GM19438 (cell line): ENCODE measurements at regions not wholly inside any gene's neighbourhood (a gene's known extent, or its start where the extent isn't known, plus 50 kb on each side); places are given as distances from the start of the nearest gene placed in this dataset.

Experiments used
- ATAC-seq: cut with Tn5 transposase; IDR thresholded peaks from one replicate; pipeline ENCODE4 v1.9.1; 2021; ENCODE audit warnings: low read depth; ENCODE audit not compliant: unreplicated experiment

DNA sequence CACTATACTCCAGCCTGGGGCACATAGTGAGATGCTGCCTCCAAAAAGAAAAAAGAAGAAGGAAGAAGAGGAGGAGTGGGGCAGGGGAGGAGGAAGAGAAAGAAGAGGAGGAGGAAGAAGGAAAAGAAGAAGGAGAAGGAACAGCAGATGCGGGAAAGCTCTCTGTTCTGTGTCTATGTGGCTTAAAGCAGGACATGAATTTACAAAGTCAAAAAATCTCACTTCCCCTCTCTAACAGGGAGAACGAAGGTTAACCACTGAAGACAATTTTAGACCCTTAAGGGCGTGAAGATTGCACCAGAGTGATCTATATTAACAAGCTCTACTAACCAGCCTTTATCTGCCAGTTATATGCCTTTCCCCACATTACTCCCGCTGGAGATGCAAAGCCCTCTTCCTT lies 258.9 kb downstream of the METTL4 start:
- peak; percentile 90 for ATAC-seq

DNA sequence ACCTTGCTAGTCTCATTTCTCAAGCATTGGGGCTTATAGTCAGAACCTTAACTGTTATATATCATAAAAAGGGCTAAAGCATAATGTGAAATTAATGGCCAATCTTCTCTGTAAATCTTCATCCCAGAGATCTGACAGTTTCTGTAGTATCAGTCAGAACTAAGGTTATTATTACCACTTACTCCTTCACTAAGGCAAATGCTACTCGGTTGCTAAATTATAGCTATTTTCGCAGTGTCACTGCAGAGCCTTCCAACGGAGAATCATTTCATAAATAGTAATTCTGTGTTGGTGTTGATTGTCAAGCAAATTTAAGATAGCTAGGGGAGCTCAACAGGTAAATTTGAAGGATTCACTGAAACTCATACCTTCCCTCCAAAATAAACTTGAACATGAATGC lies 258.0 kb downstream of the METTL4 start:
- ATAC-seq = no peak

DNA sequence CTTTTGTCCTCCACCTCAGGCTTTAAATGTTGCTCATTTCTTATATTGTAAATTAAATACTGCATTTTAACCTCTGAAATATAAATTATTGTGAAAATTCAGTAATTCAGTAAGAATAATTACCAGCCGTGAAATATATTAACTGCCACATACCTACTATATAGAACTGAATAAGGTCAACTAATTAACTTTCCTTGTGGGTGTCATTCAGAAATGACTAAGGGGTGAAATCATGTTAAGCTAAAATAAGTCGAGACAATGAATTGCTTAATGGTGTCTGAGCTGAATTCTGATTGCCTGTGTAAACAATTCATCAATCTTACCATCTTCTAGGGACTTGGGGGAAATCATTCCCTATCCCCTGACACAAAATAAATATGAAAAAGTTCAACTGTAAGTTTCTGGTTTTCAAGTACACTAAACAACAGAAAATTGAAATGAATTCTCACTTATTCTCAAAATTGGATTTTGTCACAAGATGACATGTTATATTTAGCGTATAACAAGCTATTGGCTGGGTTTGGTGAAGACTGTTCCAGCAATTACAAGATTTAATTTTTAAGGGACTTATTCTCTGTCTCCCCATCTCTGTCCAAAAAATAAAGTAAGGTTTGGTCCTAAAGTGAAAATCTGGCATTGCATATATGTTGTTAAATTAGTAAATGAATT lies 255.1 kb downstream of the METTL4 start:
- ATAC-seq = no peak

DNA sequence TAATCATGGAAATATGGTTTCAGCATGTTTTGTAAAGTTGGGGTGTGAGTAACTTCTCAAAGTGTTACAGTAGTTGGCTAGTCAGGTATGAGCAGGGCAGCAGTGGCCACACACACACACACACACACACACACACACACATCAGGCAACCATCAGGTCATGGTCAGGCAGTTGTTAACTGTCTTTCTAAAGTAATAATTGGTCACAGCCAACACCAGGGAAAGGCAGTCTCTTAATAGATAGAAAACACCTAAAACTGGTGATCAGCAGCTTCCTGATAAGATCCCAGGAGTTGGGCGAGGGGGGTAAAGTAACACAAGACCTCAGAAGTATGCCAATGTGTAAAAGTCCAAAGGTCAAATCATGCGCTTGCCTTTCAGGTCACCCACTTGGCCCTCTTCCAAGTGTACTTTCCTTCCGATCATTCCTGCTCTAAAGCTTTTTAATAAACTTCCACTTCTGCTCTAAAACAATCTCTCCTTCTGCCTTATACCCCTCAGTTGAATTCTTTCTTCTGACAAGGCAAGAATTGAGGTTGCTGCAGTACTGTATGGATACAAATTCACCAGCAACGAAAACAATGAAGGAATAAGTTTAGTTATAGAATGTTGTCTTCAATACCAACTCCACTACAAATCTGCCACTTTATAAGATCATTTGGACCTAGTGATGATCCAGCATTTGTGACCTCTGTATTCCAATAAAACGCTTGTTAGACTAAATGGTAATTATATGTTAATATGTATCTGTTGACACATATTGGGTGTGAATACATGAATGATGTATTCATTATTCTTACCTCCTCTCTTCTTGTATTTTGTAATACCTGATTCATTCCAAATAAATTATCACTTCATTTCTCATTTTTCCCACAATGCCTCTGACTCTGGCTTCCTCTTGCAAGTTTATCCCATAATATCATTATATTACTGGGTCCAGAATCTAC lies 254.3 kb downstream of the METTL4 start:
- no peak for ATAC-seq

DNA sequence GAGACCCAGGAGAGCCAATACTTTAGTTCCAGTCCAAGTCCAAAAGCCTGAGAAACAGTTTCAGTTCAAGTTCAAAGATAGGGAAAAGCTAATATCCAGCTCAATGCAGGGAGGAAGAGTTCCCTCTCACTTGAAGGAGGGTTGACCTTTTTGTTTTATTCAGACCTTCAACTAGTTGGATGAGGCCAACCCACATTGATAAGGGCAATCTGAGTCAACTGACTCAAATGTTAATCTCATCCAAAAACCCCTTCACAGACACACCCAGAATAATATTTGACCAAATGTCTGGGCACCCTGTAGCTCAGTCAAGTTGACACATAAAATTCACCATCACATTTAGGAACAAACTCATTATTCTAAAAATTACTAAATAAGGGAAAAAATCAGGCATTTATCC lies 246.8 kb downstream of the METTL4 start:
- ATAC-seq = no peak

DNA sequence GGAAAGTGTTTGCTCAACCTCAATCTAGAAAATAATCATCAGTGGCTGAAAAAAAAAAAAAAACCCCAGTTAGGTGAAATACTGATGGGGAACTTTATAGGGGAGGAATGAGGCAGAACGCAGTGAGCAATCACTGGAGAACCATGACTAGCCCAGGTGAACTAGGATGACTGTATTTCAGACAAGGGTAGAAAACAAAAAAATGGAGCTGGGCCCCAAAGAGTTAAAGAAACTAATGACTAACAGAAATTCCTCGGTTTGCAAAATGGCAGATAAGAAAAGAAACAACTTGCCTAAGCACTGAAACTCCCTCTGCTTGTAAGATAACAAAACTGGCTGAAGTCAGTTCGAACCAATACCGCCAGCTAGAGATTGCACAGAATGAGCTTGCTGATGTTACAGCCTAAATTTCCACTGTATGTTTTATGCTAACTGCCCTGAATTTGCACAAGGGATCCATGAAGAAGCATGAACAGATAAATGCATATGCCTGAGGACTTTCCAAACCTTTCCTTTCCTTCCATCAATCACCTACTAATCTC lies 245.9 kb downstream of the METTL4 start:
- ATAC-seq = no peak

DNA sequence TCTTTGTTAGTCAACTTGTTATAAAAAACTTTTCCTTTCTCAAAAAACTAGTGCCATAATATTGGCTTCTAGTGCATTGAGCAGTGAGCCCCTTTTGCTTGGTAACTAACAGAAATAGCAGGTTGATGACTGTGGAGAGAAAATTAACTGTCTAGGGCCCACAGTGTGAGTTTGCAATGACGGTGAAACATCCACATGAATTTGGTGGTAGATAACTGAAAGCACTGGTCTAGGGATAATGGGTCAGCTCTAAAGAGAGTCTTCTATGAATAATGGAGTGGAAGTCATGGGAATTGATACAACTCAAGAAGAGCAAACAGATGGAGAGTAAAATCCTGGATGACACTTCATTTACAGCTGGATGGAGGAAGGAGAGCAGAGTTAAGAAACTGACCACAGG lies 245.4 kb downstream of the METTL4 start:
- ATAC-seq = no peak

DNA sequence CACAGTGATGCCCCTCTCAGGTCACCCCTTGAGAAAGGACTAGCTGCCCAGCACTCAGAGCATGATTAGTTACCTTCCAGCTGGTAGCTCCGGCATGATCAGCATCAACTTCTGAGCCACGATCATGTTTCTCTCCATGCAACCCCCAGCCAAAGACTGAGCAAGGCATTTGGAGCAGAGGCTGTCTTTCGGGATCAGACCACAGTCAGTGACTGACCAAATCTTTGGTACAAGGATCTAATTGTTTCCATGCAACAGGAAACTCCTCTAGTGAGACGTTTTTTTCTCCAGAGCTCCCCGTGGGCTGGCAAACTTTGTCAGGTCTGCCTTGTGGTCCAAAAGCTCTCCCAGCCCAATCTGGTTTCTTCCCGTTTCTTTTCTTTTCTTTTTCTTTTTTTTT lies 244.3 kb downstream of the METTL4 start:
- no peak for ATAC-seq

DNA sequence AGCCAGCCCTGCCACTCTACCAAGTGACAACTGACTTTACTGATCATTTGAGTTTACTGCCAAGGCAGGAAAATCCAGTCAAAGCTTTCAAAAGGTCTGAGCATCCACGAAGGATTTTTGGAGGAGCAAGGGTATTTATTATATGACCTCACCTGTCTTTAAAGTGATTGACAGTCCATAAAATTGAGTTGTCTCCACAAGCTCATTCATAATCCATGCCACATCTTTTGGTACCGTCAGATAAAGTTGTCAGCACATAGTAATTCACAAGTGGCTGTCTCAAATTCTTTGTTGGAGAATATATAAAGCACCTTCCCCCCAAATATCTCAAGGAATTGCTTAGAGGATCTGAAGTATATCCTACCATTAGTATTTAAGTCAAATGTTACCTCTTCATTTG lies 240.5 kb downstream of the METTL4 start:
- ATAC-seq = no peak

DNA sequence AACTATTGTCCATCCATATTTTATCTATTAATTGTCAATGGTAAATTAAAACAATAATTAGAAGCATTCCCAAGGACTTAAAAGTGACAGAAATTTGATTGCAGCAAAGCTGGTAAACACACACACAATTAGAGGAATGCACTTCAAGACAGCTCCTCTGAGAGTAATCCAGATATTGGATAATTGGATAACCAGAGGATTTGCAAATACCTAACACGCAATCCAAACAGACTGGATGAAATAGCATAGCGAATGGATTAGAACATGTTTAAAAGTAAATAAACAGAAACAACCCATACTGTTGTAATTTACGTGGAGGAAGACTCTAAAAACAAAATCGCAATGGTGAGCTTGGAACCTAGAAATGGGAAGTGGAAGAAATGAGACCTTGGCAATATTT lies 239.8 kb downstream of the METTL4 start:
- ATAC-seq = no peak

DNA sequence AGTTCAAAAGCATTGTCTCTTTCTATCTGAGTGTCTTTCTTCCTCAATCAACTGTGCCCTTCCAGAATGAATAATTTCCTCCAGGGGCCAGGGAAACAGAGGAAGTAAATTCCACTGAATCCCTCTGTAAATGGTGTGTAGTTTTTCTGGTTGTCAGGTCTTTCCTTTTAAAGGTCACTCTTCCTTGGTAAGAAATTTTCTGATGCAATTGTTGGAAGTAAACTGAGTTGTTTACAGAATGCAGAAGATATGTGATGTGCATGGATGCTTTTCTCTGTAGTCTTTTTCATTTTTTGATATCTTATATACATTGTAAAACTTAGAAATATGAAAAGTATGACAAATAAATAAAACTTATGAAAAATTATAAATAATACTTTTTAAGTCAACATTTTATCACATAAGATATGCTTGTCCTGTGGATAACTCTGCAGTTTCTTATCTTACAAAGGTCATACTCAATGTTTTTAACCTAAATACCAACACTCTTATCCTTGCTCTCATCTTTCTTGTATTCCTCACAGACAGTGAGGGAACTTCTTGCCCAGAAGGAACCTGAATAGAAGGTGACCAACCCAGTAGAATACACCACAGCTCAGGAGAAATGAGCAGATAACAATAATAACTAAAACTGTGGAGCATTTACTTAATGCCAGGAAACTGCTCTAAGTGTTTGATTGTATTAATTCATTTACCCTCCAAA lies 234.5 kb downstream of the METTL4 start:
- ATAC-seq = no peak

DNA sequence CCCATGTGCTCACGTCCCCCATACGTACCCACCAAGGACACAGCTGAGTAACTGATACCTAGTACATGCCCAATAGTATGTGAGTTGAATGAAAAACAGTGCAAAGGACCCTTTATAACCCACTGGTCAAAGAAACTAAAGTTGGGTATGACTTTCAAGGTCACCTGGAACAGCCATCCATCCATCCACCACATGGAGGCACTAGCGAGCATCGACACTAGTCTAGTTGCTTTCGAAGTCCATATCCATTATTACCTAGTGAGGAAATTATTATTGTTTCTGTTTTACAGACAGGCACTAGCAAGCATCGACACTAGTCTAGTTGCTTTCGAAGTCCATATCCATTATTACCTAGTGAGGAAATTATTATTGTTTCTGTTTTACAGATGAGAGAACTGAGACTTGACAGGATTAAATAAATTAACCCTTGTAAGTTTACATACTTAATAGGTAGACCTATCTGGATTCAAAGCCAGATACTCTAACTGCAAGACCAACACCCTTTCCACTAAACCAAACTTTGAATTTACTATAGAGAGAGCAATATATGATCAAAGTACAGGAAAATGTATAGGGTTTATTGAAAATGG lies 233.7 kb downstream of the METTL4 start:
- no peak for ATAC-seq

DNA sequence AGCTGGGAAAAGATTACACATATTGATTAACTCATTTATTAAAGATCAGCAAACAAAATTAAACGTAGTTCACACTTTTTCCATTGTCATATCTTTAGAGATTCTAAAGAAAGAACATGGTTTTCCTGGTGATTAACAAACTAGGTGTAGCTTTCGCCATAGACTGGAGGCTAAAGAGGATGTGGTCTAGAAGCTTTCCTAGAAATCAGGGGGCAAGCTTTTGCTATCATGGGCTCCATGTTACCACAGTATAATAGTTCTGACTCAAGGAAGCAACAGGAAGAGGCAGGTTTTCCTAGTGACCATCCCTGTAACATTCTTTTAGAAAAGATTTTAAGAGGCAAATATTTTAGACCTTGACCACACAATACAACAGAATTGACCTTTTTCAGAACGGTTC lies 232.7 kb downstream of the METTL4 start:
- no peak for ATAC-seq

DNA sequence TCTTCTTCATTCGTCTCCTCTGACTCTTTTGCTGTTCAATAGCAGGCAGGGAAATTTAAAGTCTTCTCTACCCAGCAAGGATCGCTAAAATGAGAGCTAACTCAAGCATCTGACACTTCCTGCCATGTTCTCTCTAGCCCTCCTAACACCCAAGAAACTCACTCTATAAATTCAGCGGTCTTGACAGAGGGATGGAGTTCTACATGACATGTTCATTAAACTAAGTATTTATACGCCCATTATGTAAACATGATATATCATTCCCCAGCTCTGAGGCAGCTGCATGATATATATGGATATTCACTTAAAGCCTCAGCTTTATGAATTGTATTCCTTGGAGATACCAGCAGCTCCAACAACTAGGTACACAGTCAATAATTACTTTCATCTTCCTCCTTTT lies 231.0 kb downstream of the METTL4 start:
- no peak for ATAC-seq

DNA sequence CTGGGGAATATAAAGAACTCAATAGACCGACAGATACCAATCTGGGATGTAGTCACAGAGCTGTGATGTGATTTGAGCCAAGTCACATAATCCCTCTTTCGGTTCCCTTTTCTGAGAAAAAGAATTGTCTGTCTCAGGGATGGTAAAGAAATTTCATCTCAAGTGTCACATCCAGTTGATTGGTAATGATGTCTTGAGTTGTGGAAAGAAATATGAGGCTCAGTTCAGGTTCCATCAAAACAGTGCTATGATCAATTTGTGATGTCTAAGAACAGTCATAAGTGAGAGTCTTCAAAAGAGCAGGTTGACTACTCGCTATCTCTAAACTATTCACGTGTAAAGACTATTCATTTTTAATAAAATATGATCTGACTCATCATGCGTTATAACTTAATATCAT lies 223.3 kb downstream of the METTL4 start:
- ATAC-seq = no peak

DNA sequence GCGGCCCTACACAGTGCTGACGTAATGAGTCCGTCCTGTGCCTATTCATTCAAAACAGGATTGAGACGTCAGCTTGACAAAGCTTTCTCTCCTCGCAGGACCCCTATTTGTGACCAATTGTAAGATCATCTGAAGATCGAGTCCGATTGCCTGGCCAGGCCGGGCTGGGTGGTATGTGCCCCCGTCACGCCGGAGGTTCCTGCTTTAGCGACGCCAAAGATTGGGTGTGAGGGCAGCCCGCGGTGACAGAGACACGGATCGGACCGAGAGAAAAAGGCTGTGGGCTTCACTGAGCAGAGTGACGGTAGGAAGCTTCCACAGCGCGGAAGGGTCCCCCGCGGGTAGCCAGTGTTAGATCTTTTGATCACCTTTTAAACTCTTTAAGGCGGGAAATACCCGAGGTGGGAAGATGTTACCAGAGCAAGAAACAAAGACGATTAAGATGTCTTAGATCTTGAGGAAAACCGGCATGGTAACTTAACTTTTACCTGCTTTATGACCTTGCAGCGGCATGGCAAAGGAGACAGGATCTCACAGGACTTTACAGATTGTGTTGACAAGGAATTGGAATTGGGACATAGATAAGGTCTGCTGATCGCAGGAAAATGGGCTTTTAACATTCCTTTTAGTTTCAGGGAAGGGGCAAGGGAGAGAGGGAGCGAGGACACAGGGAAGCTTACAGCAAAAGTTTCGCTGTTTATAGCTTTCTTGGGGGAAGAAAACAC lies 220.0 kb downstream of the METTL4 start:
- no peak for ATAC-seq

DNA sequence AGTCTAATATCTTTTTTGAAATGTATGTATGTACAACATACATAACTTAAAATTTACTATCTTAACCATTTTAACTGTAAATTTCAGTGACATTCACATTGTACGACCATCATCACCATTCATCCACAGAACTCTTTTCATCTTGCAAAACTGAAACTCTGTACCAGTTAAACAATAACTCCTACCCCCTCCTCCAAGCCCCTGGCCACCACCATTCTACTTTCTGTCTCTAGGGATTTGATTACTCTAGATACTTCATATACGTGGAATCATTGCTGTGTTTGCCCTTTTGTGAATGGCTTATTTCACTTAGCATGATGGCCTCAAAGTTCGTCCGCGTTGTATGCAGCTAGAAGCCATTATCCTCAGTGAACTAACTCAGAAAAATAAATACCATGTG lies 217.0 kb downstream of the METTL4 start:
- no peak for ATAC-seq

DNA sequence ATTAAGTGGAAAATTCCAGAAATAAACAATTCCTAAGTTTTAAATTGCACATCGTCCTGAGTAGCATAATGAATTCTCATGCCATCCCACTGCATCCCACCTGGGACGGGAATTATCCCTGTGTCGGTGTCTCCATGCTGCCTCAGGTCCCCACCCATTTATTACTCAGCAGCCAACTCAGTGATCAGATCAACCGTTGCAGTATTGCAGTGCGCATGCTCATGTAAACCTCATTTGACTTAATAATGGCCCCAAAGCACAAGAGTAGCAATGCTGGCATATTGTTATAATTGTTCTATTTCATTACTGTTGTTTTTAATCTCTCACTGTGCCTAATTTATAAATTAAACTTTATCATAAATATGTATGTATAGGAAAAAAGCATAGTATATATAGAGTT lies 214.4 kb downstream of the METTL4 start:
- no peak for ATAC-seq

DNA sequence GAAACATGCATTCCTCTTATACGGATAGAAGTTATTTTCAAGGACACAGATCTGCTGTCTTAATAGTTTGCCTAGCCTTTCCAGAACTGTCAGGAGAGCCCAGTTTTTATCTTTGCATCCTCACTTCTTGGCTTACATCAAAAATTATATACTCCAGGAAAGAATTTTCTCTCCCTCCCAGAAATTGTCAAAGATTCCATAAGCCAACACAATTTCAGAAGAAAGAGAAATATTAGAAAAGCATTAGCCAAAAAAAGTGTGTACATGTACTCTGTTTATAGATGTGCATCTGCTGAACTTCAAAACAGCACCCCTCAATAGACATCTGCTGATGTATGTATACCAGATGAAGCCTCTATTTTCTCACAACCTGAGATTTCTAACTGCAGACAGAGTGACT lies 210.4 kb downstream of the METTL4 start:
- no peak for ATAC-seq

DNA sequence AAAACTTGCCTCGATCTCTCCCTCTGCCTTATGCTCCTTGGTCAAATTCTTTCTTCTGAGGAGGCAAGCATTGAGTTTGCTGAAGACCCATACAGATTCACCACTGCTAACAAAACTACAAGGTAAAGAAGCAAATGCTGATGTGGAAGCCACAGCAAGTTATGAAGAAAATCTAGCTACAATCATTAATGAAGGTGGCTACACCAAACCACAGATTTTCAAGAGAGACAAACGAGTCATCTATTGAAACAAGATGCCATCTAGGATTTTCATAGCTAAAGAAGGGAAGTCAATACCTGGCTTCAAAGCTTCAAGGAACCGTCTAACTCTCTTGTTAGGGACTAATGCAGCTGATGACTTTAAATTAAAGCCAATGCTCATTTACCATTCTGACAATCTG lies 203.2 kb downstream of the METTL4 start:
- no peak for ATAC-seq
